SK-N-MC (cell line): ENCODE measurements at regions not wholly inside any gene's neighbourhood (a gene's known extent, or its start where the extent isn't known, plus 50 kb on each side); places are given as distances from the start of the nearest gene placed in this dataset.

ENCODE experiments used
- EZH2 ChIP-seq: fragments of 200-600 bp; sonication (generic); IDR thresholded peaks from one replicate; pipeline ENCODE4 v1.6.1; 2017; ENCODE audit warnings: antibody characterized with exemption
- FOXP2 ChIP-seq: optimal IDR thresholded peaks from 2 replicates; pipeline ENCODE3; 2011; ENCODE audit warnings: mild to moderate bottlenecking, moderate library complexity; ENCODE audit not compliant: insufficient read depth; ENCODE audit errors: extremely low read length, control extremely low read depth
- POLR2AphosphoS5 ChIP-seq: IDR thresholded peaks from 2 replicates; pipeline ENCODE4 v1.6.1; 2012; ENCODE audit warnings: mild to moderate bottlenecking, low read depth, low read length, borderline replicate concordance

DNA sequence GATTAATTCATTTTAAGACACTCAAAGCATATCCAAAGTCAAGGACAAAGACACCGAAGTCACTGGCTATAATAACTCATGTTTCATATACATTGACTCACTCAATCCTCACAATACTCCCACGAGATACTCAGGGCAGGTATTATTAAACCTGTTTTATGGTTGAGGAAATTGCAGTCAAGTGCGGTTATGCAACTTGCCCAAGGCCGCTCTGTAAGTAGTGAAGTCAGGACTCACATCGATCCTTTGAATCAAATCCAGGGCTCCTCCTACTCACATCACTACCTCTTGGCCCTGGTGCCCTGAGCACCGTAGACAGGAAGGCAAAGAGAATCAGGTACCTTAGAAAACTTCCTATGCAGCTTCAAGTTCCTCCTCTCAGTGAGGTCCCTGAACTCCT is 87.8 kb upstream of the APC start:
- TF ChIP-seq POLR2AphosphoS5: no peak
- TF ChIP-seq EZH2: no peak
- TF ChIP-seq FOXP2: no peak
